ENCODE measurements at regions not wholly inside any gene's neighbourhood (a gene's known extent, or its start where the extent isn't known, plus 50 kb on each side); places are given as distances from the start of the nearest gene placed in this dataset.

- no peak for DNase-seq
Measured at GRCh38 chr18:39058386-39059000, 1492.9 kb upstream of the CELF4 start.

- DNase-seq: no peak
Measured at GRCh38 chr18:39057423-39058064, 1491.9 kb upstream of the CELF4 start.

GRCh38 chr18:39053571-39053970 lies 1488.0 kb upstream of the CELF4 start:
- no peak for DNase-seq

- no peak for DNase-seq
Measured at GRCh38 chr18:39051013-39051412, 1485.4 kb upstream of the CELF4 start.

- no peak for DNase-seq
Measured at GRCh38 chr18:39039813-39040212, 1474.2 kb upstream of the CELF4 start.

GRCh38 chr18:39037925-39038324 lies 1472.3 kb upstream of the CELF4 start:
- no peak for DNase-seq

GRCh38 chr18:39033312-39033711 lies 1467.7 kb upstream of the CELF4 start:
- DNase-seq: no peak

DNA sequence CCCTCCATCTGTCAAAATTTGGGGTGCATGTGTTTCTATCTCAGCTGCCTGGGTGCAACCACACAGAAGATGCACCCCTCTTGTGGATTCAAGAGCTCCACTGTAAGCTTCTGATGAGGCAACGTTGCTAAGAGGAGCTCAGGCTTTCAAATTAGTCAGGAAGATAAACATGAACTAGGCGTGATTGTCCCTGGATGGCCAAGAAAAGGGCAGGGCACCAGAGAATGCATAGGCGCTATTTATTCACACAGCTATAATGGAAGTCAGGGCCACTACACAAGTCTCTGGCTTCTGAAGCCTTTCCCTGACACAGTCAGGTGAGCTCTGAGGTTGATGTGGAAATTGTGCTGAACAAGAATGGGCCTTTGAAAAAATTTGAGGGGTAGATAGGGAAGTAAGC lies 1466.0 kb upstream of the CELF4 start:
- no peak for DNase-seq

- no peak for DNase-seq
Measured at GRCh38 chr18:39030124-39030655, 1464.6 kb upstream of the CELF4 start.

DNA sequence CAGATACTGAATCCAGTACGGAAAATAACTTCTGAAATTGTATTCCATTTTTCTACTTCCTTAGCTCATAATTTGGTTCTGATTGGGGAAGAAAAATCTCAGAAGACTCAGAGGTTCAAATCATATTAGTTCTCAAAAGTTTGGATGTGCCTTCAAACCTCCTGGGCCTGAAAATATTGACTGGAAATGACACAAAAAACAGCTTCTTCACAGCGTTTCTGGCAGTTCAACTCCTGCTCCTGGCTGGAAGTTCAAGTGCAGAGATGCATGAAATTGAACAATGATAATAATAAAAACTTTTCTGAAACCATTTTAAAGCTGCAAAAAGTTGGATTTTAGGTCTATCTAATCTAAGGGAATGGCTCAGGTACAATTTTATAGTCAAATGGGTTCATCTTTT lies 1459.9 kb upstream of the CELF4 start:
- DNase-seq: no peak

GRCh38 chr18:39019989-39020388 lies 1454.4 kb upstream of the CELF4 start:
- DNase-seq: no peak

DNA sequence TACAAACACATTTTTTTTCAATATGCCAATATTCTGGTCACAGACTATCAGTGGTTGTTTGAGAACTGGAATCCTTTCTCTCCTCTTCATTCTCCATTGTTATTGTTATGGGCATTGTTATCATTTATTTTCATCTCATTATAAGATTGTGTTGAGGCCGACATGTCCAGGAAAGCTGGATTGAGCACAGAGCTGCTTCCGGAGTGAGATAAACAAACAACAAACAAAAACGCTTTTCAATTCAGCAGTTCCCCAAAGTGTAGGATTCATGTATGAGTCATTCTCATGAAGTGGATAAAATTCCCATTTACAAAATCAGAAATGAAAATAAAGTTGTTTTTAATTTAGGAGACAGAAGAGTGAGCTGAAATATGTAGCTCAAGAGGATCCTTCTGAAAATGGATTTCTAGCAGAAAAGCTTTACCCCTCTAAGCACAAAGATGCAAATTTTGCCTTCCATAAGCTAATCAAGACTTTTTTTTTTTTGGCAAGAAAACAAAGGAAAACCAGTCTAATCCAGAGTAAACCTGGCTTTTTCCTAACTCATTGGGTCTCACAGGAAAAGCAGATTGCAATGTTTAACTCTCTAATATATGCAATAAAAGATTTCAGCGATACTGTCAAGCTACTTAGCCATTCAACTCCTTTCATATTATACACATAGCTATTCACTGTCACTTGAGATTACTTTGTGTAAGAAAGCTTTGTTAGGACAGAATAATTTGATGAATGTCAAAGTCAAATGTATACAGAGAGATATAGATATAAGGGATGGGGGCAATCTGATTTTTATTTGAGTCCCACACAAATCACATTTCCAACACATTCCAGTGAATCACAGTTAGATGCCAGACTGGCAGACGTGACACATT lies 1441.7 kb upstream of the CELF4 start:
- no peak for DNase-seq

GRCh38 chr18:38996056-38996455 lies 1430.5 kb upstream of the CELF4 start:
- no peak for DNase-seq

DNA sequence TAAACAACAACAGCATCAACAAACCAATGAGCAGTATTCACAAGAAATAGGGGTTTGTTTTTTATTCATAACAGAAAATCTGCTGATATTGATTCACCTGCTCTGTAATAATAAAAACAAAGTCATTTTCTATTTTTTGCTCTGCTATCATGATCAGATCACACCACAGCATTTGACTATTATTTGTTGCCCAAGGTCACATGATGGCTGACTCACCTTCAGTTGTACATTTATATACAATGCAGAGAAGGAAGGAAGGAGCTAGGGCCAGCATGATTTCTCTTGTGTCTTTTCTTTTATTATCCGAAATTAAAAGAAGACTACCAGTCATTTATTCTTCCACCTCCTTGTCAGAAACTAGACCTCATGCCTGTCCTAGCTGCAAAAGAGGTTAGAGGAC lies 1427.7 kb upstream of the CELF4 start:
- no peak for DNase-seq

- DNase-seq: no peak
Measured at GRCh38 chr18:38984968-38985367, 1419.4 kb upstream of the CELF4 start.

GRCh38 chr18:38982072-38982471 lies 1416.5 kb upstream of the CELF4 start:
- no peak for DNase-seq

GRCh38 chr18:38981389-38981788 lies 1415.8 kb upstream of the CELF4 start:
- DNase-seq: no peak

DNA sequence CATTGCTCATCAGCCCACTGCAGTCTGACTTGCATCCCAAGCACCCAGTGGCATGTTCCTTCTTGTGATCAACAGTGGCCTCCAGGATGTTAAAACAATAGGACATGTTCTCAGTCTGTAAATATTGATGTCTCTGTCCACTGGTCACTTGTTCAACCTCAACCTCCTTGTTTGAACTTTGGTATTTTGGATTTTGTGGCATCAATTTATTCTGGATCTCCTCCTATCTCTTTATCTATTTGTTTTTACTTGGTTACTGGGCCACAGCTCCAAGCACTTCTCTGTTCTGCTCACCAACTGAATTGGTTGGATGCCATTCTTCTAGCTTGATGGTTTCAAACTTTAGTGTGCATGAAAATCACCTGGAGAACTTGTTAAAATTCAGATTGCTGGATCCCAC lies 1414.8 kb upstream of the CELF4 start:
- DNase-seq: no peak

GRCh38 chr18:38972571-38972970 lies 1407.0 kb upstream of the CELF4 start:
- no peak for DNase-seq

DNA sequence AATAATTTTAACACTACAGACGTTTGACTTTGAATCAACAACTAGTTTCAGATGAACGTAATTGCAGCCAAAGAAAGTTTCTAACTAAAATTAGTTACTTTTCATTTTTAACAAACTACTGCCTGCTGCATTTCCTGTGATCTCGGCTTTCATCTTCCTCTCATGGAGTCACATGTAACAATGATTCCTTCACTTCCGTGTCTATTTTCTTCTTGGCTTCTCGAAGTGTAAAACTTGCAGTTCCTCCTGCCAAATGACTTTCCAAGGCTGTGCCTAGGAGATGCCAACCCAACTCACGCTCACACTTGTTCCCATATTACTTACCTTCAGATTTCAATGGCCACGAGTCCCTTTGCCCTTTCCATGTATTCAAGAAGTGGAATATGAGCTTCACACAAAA lies 1406.3 kb upstream of the CELF4 start:
- no peak for DNase-seq

DNA sequence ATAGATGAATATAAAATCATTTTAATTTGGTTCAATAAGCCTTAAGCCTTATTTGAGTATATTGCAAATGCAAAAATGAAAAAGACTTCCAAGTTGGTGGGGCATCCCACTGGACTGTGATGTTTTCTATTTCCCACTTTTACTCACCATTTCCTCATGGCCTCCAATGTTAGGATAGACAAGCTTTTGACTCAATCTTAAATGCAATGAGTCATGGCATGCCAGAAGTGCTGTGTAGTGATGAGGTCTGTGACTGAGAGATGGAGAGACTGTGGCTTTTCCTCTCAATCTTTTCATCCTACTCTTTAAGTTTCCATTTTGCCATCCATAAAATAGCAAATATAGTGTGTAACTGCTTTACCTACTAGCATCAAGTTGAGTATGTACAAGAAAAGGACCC lies 1401.2 kb upstream of the CELF4 start:
- no peak for DNase-seq

GRCh38 chr18:38963943-38964660 lies 1398.5 kb upstream of the CELF4 start:
- no peak for DNase-seq

- no peak for DNase-seq
Measured at GRCh38 chr18:38961880-38962279, 1396.3 kb upstream of the CELF4 start.
